ENCODE measurements at regions not wholly inside any gene's neighbourhood (a gene's known extent, or its start where the extent isn't known, plus 50 kb on each side); places are given as distances from the start of the nearest gene placed in this dataset.
"Not testable (repeated sequence)": the region's sequence is repeated elsewhere in the genome, so short reads cannot be mapped to it uniquely, and the experiment has no call there.

DNA sequence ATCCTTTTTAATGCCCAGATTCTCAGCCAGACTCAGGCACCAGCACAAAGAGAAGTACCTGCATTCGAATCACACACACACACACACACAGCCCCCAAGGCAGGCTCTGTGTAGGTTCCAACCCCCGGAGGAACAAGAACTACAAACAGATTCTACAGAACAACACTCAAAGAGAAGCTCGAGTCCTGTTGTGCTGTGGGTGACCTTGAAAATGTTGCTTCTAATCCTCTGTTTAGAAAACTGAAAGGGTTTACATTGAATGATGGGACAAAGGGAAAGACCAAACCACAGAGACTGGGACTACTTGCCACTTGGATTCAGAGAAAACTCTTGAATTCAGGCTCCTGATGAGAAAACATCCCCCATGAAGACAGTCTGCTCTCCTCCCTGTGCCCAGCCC lies 568.8 kb upstream of the C16orf82 start:
- intact Hi-C loops (cut with micrococcal nuclease) = no loop called here

DNA sequence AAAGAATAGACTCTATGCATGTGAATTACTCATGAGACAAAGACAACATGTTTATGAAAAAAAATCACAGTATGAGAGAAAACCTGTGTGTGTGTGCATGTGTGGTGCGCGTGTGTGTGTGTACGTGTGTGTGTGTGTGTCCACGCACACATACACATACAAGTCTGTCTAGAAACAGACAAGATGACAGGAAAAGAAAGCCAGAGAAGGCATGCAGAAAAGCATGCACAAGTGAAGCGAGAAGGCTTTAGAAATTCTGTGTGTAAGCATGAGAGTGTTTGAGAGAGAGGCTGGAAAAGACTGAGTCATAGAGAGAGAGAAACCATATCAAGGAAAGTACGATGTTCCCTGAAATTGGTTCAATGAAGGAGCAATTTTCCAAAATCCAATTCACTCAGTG lies 566.4 kb upstream of the C16orf82 start:
- intact Hi-C loops (cut with micrococcal nuclease) = no loop called here

DNA sequence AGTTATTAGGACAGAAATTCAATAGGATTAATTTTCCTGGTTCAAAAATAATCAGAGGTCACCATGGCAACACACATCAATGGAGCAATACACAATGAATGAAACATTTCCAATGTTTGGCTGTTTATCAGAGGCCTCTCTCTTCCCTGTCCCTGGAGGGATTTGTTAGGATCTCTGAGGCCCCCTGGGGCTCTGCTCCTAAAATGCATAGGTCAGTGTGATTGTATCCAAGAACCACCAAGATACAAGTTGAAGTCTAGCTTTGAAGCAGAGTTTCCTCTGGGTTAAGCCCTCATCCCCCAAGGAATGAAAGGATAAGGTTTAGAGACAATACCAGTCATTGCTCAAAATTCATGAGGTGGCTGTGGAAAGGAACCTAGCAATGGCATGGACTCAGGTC lies 561.2 kb upstream of the C16orf82 start:
- intact Hi-C loops (cut with micrococcal nuclease) = no loop called here

DNA sequence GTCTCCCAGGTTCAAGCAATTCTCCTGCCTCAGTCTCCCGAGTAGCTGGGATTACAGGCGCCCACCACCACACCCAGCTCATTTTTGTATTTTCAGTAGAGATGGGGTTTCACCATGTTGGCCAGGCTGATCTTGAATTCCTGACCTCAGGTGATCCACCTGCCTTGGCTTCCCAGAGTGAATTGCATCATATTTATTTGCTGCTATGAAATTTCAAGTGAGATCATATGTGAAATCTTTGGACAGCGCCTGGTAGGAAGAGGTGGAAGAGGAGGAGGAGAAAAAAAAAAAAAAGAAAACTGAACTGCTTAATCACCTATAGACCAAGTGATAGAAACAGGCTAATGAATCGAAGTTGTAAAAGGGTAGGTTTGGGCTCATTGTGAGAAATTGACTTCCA lies 557.8 kb upstream of the C16orf82 start:
- intact Hi-C loops (cut with micrococcal nuclease) = not testable (repeated sequence)

DNA sequence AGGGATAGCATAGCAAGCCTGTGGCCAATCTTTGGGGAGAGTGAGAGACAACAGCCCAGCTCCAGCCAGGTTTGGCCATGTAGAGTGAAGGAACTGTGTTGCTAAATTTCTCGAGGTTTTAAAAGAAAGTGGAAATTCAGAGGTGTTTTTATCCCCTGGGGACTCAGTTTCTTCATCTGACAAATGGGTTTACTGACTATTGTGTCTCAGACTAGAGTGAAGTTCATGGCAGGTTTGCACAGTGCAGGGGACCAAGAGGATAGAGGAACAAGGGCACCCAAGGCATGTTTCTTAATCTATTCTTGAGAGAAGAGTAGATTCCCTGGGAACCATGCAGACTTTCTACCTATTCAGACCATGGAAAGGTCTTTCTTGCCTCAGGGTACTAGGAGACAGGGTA lies 555.8 kb upstream of the C16orf82 start:
- intact Hi-C loops (cut with micrococcal nuclease) = no loop called here

DNA sequence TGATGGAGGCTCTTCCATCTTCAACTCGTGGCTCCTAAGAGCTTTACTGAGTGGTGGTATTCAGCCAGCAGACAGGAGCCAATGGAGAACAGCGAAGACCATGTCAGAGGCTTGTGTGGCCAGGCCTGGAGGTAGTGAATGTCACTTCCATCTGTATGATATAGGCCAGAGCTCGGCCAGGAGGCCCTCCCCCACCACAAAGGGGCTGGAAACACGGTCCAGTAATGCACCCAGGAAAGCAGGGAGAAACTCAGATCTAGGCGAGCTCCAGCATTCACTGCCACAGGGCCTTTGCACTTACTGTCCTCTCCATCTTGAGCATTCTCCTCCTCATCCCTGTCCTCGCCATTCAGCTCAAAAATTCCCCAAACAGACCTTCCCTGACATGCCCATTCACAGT lies 555.3 kb upstream of the C16orf82 start:
- intact Hi-C loops (cut with micrococcal nuclease) = no loop called here

DNA sequence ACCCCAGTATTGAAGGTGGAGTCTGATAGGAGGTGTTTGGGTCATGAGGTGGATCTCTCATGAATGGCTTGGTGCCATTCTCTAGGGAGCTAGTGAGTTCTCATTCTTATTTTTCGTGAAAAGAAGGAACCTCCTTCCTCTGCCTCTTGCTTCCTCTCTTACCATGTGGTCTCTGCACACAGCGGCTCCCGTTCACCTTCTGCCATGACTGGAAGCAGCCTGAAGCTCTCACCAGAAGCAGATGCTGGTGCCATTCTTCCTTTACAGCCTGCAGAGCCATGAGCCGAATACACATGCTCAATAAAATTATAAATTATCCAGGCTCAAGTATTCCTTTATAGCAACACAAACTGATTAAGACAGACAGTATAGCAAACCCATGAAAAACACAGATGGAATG lies 545.1 kb upstream of the C16orf82 start:
- intact Hi-C loops (cut with micrococcal nuclease) = no loop called here

DNA sequence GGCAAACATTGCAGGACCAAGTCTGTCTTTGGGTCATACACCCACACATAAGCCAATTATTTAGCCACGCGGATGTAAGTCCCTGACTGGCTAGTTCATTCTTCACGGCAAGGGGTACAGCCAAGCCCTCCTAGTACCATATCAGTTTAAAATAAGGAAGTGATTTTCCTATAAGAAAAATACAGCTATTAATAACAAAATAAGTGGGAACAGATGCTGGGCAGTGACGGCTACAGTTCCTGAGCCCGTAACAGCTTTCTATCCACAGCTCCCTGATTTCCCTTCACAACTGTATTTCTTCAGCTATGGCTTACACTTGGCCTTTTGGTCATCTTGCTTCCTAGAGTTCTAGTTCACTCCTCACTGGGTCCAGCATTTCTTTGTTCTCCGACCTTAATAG lies 542.4 kb upstream of the C16orf82 start:
- intact Hi-C loops (cut with micrococcal nuclease) = no loop called here

DNA sequence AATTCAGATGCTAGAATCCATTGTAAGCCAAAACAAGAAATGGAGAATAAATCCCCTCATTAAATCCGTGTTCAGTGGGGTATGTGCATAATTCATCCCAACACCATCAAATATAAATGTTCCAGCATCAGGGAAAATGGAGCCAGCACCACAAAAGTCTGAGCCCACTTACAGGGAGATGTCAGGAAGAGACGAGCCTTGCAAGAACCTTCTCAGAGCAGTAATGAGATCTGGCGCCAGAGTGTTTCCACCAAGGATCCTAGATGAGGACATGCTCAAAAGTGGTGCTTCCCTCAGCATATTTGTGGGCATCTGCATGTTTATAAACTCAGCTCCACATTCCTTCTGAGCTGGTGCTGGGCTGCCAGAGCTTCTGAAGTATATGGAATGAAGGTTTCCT lies 541.9 kb upstream of the C16orf82 start:
- intact Hi-C loops (cut with micrococcal nuclease) = no loop called here

DNA sequence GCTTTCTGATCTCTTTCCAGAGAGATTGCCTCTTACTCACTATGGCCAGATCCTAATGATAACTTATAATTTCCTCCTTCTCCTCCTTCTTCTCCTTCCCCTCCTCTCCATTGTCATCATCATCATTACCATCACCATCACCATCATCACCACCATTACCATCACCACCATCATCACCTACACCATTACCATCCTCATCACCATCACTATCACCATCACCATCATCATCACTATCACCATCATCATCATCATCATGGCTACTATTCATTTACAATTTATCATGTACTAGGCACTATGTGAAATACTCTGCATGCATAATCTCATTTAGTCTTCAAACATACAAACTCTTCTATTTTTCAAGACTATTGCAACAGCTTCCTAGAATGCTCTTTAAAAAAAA lies 540.9 kb upstream of the C16orf82 start:
- intact Hi-C loops (cut with micrococcal nuclease) = no loop called here

DNA sequence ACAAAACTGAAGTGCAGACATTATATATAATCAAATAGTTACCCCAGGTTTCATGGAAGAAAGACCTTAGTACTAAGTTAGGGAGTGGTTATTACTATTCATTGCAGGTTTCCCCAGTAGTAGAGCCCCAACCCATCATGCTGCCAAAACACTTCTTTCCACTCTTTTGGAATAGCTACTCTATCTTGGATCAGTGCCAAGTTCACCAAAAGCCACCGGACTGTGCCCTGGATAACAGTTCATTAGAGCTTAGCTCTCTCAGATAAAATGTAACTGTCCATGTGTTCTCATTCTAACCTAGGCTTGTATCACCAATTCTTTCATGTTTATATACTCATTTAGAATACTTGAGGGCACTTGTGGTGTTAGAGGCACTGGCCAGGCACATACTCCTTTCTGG lies 540.1 kb upstream of the C16orf82 start:
- intact Hi-C loops (cut with micrococcal nuclease) = no loop called here

DNA sequence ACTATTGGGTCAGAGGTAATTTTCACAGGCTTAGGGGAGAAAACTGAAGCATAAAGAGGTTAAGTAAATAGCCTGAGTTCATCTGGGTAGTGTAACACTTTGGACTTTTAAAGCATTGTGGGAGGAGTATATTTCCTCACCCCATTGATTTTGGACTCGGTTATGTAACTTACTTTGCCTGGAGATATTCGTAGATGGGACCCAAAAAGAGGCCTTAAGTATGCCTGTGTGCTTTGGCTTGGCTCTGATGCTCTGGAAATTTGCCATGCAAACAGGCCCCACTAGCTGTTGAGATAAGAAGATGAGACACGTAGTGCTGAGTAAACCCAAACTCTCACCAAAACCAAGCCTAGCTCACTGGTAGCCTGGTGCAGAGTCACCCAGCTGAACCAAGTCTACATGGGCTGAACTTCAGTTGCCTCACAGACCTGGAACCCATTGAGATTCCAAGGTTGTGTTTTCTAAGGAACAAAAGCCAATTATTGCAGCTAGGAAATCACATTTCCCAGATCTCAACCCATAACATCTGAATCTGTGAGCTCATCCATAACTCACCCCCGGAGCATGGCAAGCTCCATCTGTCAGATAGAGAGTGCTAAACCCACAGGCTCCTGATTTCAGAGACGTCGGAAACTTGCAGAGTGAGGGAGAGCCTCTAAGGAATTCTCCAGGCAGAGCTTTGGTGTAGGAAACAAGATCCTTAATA lies 536.0 kb upstream of the C16orf82 start:
- intact Hi-C loops (cut with micrococcal nuclease) = no loop called here

DNA sequence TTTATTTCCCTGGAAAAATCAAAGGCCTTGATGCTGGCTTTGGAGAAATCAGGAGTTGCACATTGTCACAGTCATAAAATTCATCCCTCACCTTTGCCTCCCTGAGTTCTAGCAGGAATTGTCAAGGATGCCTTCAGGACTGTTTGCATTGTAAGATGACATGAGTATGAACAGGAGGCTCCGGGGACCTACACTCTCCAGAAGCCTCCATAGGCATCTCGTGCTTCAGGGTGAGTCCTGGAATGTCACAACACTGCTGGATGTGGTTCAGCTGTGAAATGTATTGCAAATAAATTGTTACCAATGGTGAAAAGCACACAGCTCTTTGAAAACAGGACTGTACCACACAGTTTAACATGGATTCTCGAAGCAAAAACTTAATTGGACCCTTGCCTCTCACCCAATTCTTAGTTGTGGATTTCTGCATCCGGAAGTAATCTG lies 535.4 kb upstream of the C16orf82 start:
- intact Hi-C loops (cut with micrococcal nuclease) = no loop called here

DNA sequence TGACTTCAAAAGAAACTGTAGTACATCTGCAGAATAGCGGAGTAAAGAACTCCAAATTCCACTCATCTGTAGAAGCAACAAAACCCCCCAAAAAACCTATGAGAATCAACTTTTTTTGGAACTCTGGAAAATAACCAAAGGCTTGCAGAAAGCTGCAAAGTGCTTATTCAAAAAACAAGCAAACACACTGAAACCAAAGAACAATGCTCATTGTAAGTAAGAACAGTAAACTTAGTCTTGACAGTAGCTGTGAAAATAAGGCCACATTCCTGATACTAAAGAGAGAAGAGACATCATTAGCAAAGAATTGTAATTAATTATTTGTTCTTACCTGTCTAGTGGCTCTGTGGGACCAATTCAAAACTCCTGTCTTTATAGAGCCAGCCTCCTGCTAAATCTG lies 534.3 kb upstream of the C16orf82 start:
- intact Hi-C loops (cut with micrococcal nuclease) = no loop called here

DNA sequence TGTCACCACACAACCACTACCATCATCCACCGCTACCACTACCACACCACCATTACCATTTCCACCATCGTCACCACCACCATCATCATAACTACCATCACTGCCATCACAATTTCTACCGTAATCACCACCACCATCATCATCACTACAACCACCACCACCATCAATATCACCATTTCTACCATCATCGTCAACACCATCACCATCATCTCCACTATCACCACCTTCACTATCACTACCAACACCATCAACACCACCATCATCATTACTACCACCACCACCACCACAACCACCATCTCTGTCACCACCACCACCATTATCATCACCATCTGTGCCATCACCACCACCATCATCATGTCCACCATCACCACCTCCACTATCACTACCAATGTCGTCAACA lies 524.5 kb upstream of the C16orf82 start:
- intact Hi-C loops (cut with micrococcal nuclease) = no loop called here

DNA sequence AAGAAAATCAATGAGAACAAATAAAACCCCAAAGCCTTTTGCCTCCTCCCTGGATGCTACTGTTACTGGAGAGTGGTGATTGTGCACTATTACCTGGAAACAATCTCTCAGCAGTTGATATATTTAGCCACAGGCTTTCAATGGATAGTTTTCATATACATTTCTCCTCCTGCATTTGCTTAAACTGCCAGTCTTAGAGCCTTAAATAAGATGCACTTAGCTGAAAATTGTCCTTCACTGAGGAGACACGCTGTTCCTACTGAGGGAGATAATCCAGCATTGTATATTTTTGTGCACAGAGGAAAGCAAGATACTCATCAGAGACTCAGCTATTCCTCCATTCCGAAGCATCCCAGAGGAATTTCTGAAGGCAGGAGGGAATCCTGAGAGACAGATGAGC lies 520.2 kb upstream of the C16orf82 start:
- intact Hi-C loops (cut with micrococcal nuclease) = no loop called here

DNA sequence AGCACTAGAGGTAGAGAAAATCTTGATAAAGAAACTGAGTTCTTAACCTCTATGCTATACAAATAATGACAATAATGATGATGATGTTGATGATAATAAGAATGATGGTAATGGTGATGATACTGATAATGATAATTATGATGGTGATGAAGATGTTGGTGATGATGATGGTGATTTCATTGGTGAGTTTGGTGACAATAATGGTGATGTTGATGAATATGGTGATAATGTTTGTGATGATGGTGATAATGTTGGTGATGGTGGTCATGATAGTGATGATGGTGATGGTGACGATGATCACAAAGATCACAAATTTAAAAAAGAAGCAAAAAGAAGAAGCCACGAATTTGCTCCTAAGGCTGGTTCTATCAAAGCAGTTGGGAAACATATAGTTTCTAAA lies 519.0 kb upstream of the C16orf82 start:
- intact Hi-C loops (cut with micrococcal nuclease) = no loop called here

DNA sequence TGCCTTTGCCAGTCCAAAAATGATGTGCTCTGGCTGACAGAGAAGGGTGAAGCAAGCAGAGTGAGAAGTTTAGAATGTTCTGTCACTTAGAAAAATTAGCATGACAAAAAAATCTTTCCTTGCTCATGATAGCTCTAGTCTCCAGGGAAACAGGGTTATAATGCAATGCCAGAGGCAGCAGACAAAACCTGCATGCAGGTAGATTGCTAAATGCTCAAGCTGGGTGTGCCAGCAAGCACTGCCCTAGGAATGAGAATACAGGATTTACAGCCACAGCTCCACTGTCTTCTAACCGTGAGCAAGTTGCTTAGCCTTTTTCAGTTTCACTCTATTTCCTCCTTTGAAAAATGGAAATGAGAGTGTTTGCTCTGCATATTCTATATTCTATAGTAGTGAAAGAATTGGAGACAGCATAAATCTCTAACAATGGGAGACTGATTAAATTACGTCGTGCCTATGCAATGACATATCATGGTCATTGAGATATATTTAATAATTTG lies 516.6 kb upstream of the C16orf82 start:
- intact Hi-C loops (cut with micrococcal nuclease) = no loop called here

DNA sequence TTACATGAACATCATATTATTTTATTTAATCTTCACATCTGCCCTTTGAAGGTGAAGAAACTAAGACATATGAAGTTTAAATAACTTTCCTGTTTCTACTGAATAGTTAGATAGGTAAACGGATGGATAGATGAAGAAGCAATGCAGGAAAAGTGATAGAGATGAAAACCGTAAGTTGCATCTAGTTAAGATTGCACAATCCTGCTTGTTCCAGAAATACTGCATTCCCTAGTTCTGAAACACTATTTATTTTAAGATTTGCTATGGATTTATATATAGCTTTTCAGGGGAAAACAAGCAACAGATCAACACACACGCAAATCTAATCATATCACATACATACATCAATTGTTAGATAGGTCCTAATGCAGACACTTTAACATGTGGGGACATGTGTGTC lies 512.7 kb upstream of the C16orf82 start:
- intact Hi-C loops (cut with micrococcal nuclease) = no loop called here

DNA sequence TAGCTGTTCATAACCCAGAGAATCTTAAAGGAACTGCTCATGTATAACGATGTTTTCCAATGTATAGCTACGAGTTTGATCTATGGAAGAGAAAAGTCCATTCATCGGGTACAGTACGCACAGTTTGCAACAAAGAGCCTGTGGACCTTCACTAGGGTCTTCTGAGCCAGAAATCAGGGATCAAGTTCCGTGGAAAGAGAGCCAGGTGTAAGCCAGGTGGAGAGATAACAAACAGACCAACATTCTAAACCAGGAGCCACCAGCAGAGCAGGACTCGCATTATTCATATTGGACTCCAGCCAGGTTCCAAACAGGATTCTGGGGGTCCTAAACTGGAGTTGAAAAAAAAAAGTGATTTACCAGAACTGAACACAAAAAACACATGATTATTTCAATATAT lies 505.4 kb upstream of the C16orf82 start:
- intact Hi-C loops (cut with micrococcal nuclease) = no loop called here

DNA sequence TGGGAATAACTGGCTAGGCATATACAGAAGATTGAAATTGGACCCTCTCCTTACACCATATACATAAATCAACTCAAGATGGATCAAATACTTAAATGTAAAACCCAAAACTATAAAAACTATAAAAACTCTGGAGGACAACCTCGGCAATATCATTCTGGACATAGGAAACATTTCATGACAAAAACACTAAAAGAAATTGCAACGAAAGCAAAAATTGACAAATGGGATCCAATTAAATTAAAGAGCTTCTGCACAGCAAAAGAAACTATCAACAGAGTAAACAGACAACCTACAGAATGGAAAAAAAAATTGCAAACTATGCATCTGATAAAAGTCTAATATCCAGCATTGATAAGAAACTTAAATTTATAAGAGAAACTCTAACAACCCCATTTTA lies 503.7 kb upstream of the C16orf82 start:
- intact Hi-C loops (cut with micrococcal nuclease) = no loop called here

DNA sequence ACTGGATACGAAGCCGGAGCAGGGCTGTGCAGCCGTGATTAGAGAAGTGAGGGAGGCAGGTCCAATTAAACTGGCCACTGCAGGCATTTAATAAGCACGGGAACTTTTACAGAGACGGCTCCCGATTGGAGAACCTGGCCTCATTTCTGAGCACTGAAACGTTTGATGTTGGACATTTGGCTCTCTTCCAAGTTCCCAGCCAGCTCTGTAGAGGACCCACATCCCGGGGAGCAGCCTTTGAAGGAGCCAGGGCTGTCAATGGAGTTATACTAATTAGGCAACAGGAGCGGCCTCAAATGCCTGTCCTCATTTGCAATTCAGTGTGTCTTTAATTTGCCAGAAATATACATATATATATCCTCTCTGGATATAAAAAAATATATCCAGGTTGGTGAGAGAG lies 499.4 kb upstream of the C16orf82 start:
- intact Hi-C loops (cut with micrococcal nuclease) = no loop called here

DNA sequence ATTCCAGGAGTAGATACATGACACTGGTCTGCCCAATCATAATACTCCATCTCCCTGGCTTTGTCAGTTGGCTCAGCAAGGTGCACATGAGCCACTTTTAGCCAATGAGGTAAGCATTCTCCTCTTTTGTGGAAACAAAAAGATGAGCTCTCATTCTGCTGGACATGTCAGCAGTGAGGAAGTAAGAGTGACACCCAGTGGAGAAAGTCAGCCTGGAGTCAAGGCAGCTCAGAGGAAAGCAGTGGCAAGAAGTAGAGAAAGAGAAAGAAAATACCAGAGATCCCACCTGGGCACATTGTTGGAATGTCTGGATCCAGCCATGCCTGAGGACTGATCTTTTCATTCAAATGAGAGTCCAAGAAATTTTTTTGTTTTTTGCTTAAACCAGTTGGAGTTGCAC lies 496.9 kb upstream of the C16orf82 start:
- intact Hi-C loops (cut with micrococcal nuclease) = loop anchor here (1.0 kb wide), 2 partner anchors 76 to 731 kb away; no protein-coding TSS in a partner anchor

DNA sequence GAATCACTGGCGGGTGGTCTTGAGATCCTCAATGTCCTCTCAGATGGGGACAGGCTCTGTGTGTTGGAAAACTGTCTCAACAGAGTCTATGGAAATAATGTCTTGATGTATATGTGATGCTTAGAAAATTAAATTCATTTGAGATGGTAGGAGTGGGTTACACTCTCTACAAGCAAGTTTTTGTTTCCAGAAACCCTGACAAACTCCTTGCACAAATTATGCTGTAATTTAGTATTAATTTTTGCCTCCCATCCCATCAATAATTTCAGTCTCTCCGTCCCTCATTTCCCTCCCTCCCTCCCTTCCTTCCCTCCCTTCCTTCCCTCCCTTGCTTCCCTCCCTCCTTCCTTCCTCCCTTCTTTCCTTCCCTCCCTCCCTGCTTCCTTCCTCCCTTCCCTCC lies 488.0 kb upstream of the C16orf82 start:
- intact Hi-C loops (cut with micrococcal nuclease) = no loop called here
